ENCODE measurements at regions not wholly inside any gene's neighbourhood (a gene's known extent, or its start where the extent isn't known, plus 50 kb on each side); places are given as distances from the start of the nearest gene placed in this dataset.

DNA sequence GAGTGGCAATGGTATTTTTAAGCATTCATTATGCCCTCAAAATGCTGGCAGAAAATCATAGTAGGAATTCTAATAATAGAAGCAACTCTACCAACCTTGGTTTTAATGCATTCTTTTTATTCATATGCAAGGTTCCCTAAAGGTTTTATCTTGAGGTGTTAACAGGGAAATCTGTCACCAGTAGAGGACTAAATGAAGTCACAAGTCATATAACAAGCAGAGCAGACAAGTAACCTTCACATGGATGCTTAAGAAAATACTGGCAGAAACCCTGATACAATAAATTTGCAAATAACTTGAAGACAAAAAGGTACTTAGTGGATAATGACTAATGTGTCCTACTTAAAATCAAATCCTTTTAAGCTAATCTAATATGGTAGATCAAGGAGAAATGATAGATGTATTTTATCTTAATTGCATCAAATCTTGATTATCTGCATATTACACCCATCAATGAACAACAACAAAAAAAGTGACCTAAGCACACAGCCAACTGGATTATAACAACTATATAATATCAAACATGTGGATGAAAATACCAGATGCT lies 73.3 kb downstream of the RFC3 start:
- no peak for DNase-seq (ENCODE audit: low spot score)

DNA sequence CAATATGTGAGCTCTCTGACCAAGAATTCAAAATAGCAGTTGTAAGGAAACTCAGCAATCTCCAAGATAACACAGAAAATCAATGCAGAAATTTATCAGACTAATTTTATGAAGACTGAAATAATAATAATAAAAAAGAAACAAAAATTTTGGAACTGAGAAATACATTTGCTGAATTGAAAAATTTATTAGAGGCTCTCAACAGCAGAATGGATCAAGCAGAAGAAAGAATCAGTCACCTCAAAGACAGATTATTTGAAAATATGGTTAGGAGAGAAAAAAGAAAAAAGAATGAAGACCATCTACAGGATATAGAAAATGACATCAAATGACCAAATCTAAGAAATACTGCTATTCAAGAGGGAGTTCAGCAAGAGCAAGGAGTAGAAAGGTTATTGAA lies 75.6 kb downstream of the RFC3 start:
- DNase-seq (ENCODE audit: low spot score), result no peak

DNA sequence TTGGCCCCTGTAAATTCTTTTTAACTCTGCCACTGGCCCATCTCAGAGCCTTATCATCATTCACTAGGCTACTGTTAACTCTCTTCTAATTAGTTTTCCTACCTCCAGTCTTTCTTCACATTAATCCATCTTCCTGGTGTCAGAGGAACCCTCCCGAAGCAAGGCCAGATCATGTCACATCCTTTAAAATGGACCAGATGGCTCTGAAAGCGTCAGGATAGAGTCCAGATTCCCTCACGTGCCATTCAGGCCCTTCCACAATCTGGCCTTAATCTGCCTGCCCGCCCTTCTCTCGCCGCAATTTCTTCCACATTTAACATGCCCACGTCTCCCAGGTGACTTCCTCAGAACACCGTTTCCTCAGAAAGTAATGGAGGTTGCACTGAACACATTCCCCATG lies 86.5 kb downstream of the RFC3 start:
- no peak for DNase-seq (ENCODE audit: low spot score)

DNA sequence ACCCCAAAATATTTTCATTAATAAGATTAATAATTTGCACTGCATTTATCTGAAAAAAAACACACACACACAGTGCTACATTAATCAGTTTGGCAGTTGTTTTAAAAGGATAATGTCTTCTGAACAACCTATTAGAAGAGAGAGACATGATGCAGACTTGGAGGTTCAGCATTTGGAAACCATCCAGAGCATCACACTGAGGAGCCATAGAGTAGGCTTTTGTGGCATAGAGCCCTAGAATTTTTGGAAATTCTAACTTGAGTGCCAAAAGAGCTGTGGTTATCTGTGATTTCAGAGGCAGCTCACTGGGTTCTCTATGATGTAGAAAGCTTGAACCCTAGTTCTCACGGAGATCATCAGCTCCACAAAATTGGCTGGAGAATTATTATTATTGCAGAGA lies 90.2 kb downstream of the RFC3 start:
- DNase-seq (ENCODE audit: low spot score), result no peak

DNA sequence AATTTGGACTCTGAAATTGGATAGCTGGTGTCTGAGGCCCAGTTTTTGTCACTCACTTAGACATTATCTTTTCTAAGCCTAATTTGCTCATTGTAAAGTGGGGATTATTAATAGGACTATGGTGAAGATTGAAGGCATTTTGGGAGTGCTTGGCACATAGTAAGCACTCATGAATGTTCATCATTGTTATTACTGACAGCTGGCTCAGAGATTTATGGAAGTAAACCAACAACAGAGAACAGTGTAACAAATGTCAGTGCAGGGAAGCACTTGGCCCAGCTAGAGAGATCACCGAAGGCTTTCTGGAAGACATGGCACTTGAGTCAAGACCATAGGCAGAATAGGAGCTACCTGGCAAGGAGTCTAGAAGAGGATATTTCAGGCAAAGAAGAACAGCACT lies 92.3 kb downstream of the RFC3 start:
- no peak for DNase-seq (ENCODE audit: low spot score)

- DNase-seq (ENCODE audit: low spot score), result no peak
These were observed 93.6 kb downstream of the RFC3 start for GRCh38 chr13:33911521-33911920.

DNA sequence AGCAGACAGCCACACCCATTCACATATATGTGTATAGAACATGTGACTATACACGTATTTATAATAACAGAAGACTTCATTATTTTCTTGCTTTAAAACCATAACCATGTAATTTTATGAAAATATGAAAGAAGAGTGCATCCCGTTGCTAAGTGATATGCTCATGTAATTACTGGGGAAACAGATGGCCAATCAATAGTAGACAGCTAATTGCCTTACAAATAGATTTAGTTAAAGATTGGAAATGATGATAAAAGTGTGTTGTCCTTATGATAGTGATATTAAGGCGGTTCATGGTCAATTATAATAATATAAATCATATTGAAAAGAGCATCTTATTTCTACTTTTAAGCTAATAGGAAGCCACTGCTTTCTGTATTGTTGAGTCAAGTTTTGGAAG lies 95.9 kb downstream of the RFC3 start:
- DNase-seq (ENCODE audit: low spot score), result no peak

DNA sequence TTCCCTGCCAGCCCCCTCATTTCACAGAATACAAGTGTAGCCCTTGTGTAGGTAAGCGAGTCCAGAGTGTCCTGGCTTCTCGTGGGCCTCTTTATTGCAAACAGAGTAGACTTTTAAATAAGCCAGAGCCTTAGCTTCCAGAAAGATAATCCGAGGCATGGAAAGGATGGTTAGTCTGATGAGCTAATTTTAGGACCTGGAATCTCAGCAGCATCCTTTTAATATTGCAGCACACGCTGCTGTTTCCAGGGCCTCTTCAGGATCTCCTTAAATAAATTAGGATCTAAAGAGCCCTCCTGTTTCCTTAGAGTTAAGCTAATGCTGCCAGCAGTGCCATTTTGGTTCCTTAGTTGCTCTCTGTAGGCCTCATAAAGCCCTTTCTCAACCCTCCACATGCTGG lies 99.2 kb downstream of the RFC3 start:
- DNase-seq (ENCODE audit: low spot score), result no peak

- no peak for DNase-seq (ENCODE audit: low spot score)
These were observed 100.4 kb downstream of the RFC3 start for GRCh38 chr13:33918199-33918932.

DNA sequence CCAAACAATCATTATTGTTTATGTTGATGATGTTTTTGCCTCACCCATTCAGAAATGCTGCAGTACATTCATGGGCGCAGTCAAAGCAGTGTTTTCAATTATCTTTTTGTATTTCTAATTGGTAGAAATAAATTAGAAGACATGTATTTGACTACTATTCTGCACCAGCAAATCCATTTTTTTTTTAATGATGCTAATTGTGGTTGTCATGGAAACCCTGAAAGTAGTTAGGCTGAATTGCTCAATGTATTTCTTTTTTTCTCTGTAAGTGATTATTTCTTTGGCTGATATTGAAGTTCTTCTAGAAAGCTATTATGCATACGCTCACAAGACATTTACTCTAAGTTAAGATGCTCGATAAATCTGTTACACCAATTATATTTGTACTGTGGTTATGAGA lies 101.2 kb downstream of the RFC3 start:
- no peak for DNase-seq (ENCODE audit: low spot score)

DNA sequence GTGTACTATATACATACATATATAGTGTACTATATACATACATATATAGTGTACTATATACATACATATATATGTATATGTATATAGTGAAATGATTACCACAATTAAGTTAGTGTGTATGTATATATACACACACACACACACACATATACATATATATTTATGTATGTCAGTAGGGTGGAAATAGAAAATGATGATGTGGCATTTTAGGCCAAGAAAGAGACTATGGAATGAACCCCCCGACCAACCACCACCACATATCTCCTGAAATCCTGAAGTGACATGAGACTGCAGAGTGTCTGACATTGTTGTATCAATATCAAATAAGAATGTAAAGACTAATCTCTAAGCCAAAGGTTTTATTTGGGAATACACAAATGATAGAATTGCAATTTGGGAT lies 107.6 kb downstream of the RFC3 start:
- no peak for DNase-seq (ENCODE audit: low spot score)

GRCh38 chr13:33927315-33927714 lies 109.4 kb downstream of the RFC3 start:
- no peak for DNase-seq (ENCODE audit: low spot score)

- no peak for DNase-seq (ENCODE audit: low spot score)
These were observed 113.7 kb downstream of the RFC3 start for GRCh38 chr13:33931397-33932311.

DNA sequence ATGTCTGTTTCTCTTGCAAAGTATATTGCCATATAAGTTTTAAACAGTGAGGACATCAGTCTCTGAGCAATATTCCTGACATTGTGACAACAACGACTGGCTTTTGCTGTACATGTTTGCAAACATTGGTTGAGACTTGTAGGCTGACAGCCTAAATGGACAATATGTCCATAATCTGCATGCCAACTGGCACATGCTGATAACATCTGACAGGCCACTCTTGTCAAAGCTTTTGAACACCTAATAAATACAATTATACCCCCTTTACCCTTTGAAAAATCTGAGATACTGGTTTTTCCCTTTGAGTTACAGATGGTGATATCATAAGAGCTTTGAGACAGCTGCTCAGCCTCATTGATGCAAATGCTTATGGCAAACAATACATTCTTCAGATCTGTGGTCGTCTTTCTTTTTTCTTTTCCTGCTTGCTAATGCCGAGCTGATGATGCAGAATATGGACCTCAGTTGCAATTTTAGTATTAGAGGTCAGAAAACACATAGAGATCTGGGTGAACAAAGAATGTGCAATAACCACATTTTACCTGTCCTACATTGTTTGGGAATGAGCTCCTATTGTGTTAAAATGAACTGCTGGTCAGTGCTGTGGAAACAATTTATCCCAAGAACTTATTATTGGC lies 114.9 kb downstream of the RFC3 start:
- no peak for DNase-seq (ENCODE audit: low spot score)

DNA sequence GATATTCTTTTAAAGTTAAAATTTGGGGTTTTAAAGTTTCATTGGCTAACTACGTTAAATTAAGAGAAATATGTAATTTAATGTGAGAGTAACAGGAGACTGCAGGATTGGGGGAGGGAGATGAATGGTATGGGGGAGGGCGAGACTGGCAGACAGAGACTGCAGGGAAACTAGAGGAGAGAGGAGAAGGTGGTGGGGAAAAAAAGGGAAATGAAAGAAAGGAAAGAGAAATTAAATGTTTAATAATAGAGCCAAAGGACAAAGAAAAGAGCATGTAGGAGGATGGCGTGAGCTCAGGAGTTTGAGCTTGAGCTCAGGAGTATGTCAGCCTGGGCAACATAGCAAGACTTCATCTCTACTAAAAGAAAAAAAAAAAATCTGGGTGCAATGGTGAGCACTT lies 115.9 kb downstream of the RFC3 start:
- no peak for DNase-seq (ENCODE audit: low spot score)

DNA sequence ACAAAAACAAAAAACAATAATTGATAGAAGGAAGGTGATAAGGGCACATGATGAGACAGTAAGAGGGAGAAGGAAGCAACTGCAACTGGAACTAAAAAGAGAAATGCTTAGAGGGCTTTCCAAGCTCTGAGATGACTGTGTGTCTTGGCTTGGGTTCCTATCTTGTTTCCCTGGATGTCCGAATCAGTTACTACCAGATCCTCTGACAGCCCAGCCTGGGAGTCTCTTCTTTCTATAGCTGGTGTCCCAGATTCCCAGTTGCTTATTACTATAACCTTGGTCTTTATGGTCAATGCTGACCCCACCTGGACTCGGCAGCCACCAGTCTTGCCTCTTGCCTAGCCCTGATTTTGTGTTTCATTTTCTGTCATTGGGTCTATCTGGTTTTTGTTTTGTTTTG lies 116.4 kb downstream of the RFC3 start:
- no peak for DNase-seq (ENCODE audit: low spot score)

- DNase-seq (ENCODE audit: low spot score), result no peak
These were observed 117.0 kb downstream of the RFC3 start for GRCh38 chr13:33934951-33935371.

- no peak for DNase-seq (ENCODE audit: low spot score)
These were observed 118.0 kb downstream of the RFC3 start for GRCh38 chr13:33935969-33936368.

GRCh38 chr13:33937373-33938098 lies 119.6 kb downstream of the RFC3 start:
- DNase-seq (ENCODE audit: low spot score), result no peak

DNA sequence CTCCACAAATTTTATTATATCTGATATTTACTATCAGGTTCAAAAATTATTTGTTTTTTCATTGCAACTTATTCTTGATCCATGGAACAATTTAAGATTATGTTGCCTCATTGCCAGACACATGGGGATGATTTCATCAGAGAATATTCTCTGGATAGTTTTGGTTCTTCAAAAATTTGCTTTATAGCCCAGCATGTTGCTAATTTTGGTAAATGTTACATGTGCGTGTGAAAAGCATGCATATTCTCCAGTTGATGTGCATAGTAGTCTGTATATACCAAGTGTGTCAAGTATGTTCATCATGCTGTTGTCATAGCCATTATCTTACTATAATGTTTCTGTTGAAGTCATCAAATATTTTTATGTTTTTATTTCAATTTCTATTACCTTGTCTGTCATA lies 122.3 kb downstream of the RFC3 start:
- no peak for DNase-seq (ENCODE audit: low spot score)

DNA sequence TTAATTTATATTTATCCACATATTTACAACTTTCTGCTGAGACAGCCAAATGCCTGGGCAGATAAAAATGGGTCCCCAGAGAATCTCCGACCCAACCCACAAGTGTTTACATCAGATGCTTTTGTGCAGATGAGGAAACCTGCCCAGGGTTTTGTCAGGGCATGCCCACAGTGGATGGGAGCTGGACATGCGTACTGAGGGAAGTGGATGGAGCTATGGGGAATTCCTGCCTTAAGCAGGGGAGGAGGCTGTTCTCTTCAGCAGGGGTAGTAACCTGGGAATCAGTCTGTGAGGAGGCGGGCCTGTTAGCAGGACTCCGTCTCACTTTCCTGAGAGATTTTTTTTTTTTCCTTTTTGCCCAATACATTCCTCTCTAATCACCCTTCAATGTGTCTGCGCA lies 122.9 kb downstream of the RFC3 start:
- DNase-seq (ENCODE audit: low spot score), result no peak

DNA sequence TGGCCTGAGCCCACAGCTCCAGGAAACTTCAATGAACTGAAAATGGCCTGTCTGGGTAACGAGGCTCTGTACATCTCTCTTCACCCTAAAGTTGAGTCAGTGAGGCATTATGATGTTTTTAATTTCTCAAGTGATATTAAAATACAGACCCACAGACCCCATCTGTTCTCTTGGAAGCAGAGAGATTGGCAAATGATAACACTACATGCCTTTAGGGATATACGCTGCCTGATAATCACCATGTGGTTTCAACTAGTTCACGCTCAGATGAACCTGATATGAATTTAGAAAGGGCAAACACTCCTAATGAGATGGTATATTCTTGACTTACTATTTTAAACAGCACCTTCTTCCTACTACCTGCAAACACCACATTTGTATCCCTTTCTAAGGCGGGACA lies 127.5 kb downstream of the RFC3 start:
- no peak for DNase-seq (ENCODE audit: low spot score)

All from CD4-positive, alpha-beta T cell treated with Interleukin-6 at 100 ng/mL for 8 hours (primary cell).